Left renal pelvis (tissue), 4 donors: ENCODE measurements at regions not wholly inside any gene's neighbourhood (a gene's known extent, or its start where the extent isn't known, plus 50 kb on each side); places are given as distances from the start of the nearest gene placed in this dataset.

Experiments
- DNase-seq, 4 donors: peaks; one replicate each; pipeline ENCODE4 v3.0.0-alpha.2; 2013; ENCODE audit warnings: low read depth in 4 of 4, low spot score in 3 of 4

DNA sequence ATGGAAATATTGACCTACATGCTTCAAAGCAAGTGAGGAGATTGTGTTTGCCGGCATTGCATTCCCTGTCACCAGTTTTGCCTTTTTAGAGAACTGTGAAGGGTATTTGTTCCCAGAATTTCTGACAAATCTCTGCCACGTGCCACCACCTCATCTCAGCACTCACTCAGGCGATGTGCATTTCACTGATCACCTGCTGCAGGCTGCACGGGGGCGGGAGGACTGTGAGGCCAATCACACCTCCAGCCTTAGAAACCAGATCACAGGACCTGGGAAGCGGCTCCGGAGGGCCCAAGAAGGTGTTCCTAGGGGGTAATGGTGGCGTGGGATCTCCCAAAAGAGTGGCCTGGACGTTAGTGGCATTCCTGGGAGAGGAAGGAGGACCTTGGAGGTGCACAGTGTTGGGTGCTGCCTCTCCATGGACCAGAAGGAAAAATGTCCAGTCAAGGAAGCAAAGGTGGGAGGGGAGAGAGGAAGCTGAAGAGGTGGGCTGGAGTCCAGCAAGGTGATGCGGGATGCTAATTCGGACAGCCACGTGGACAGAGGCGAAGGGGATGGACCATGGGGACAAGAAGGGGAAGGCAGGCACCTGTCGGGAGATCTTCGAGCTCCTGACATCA lies 63.6 kb upstream of the OLFM1 start:
- DNase-seq: no peak

DNA sequence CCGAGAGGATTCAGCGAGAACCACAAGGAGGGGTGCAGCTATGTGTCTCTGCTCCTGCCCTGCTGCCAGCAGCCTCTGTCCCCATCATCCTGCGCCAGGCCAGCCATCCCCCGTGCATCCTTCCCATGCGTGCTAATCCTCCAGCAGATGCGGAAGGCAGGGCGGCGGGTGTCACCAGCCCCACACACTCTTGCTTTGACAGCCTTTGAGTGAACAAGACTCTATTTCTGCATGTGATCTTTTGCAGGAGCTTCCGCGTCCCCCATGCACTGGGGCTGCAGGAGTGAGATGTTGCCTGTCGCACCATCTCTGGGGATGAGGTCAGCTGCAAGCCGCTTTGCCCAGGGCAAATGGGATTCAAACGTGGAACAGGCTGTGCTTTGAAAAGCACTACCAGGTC lies 58.0 kb upstream of the OLFM1 start:
- no peak for DNase-seq

DNA sequence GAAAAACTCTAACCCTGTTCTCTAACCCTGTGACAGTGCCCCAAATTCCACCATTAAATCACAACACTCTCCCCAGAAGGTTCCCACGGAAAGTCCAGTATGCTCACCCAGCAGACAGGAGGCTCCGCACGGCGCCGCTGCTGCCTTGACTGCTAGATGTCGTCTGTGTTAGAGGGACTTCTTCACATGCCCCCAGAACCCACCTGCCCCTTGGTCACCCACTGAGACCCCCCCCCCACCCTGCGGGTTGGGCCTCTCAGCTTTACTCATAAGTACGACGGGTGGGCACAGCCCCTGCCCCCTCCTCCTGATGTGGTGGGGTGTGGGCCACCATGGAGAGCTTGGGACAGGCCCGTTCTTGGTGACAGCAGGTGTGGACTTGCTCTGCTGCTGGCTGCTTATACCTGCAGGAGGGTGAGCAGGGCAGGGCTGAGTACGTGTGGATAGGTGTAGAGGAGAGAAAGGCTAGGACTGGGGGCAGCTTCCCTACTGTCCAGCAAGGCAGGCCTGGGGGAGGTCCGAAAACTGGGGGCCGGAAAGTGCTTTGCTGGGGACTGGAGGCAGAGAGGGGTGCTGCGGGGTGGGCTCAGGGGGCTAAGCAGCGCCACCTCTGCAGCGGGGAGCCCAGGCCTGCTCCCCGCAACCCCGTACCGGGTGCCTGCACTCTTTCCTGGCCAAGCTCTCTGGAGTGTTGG lies 57.5 kb upstream of the OLFM1 start:
- no peak for DNase-seq

DNA sequence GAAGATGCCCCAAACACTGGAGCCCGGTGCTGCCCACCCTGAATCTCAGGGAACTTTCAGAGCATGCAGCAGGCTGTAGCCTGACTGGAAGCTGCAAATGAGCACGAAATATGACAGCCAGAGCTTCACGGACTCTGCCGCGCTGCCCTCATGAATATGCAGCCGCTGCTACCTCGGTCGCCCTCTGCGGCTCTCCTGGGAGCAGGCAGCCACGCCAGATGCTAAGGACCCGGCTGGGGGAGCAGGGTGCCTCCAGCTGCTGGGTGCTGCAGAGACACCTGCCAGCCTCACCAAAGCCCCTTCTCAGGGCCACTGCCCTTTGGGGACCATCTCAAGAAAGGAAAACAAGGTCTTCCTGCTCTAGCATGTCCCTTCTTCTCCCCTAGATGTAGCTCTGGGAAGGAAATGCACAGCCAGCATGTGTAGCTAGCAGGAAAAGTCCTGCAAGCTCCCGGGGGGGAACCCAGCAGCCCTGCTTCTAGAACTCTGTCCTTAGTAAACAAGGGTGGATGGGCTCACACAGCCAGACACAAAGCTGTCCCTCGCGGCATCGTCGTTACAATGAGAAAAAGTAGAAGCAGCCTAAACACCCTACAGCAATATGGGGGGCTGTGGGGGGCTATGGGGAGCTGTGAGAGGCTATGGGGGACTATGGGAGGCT lies 56.8 kb upstream of the OLFM1 start:
- no peak for DNase-seq

DNA sequence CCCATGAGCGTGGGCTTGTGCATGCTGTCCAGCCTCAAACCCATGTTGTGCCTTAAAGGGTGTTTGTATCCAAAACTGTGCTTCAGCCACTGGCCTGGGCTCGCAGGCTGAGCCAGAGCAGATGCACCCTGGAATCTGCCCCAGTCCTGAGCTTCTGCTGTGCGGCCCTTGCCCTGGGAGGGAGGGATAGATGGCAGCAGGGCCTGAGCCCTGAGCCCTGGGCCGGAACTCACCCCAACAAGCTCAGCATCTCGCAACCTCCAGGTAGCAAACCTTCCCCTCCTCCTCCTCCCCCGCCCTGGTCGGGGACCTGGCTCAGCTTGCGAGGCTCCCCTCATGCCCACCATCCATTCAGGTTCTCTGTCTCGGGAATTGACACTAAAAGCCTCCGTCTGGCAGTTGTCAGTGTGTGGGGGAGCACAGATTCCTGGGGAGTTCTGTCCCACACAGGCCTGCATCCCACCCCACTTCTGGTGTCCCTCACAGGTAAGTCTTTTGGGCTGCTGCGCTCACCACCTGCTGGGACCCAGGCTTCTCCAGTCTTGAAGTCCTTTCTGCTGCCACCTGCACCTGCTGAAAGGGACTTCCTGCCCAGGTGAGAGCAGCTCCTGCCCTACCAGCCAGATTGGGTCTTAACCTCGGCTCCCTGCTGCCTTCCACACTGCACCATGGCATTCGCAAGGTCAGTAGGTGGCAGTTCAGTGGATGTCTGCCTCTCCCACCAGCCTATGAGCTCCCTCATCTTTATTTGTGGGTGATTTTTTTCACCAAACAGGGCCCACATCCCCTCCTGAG lies 55.2 kb upstream of the OLFM1 start:
- DNase-seq: no peak

DNA sequence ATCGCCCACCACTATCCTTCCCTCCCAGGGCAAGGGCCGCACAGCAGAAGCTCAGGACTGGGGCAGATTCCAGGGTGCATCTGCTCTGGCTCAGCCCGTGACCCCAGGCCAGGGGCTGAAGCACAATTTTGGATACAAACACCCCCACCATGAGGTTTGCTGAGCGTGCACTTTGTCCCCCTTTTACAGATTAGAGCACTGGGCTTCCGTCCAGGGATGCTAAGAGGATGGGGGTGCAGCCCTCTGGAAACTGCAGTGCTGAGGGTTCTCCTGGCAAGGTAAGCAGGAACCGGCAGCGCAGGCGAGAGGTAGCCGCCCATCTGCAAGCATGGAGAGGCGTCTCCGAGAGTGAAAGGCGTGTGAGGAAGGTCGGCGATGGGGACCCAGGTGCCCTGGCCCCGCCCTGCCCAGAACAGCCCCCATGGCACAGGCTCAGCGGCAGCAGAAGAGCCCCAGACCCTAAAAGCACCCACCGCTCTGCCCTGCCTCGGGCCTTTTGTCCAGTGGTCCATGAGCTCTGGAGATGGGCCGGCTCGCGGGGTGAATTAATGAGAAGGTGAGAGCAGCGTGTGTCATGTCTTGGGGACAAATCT lies 54.5 kb upstream of the OLFM1 start:
- DNase-seq: no peak

DNA sequence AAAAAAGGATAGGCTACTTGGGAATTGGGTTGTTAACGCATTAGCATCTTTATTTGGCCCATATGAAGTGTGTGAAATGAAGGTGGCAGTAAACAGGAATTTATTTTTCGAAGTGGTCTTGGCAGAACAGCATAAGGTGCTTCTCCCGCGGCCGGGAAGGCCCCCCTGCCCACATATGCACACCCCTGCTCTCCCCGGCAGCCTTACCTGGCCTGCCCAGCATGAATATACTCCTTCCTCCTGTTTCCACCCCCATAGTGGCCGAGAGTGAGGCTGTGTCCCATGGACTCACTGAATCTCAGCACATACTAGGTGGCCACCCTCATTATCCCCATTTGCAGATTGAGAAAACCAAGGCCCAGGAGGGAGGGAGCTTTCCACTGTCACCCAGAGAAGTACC lies 54.0 kb upstream of the OLFM1 start:
- no peak for DNase-seq

DNA sequence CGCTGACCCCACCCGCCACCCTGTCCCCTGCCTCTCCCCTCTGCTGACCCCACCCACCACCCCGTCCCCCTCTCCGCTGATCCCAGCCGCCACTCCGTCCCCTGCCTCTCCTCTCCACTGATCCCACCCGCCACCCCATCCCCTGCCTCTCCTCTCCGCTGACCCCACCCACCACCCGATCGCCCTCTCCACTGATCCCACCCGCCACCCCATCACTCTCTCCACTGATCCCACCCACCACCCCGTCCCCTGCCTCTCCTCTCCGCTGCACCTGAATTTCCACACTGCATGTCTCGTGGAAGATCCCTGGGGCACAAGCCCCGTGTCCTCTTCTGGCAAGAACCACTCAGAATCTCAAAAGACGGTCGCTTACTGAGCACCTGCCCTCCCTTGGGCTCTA lies 53.4 kb upstream of the OLFM1 start:
- DNase-seq: no peak

DNA sequence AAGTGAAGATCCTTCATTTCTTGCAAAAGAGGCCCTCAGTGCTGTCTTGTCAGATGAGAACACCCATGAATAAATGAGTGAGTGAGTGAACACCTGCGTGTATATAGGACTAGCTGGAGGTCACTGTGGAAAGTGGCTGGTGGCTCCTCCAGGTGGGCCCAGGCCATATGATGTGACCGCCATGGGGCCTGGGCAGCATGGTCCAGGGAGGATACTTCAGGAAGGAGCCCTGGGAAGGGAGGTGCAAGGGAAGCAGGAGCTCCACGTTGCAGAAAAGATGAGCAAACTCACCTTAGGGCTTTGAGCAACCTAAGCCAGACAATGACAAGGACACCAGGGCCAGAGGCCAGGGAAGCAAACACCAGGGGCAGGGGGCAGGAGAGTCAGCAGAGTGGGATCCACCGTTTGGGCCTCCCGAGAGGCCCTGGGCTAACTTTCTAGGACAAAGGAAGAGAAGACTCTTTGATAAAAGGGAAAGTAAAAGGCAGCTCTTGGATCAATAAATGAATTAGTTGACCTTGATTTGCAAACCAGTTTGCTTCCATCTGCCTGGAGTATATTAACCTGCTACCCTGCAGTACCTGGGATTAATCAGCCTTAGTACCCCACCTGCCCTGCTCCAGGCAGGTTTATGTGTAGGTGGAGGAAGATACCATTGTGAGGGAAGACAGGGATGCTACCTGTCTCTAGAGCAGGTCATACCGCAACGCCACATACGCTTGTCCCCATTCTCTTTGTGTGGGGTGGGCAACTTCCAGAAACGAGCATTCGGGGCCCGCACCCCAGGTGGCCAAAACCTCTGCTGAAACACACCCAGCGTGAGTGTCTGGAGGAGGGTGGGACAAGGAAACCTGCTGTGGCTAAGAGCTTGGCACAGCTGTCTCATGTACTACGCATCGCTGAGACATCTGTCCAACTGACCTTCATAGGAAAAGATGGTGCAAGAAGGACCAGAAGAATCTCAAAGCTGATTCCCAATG lies 51.4 kb upstream of the OLFM1 start:
- DNase-seq: no peak

DNA sequence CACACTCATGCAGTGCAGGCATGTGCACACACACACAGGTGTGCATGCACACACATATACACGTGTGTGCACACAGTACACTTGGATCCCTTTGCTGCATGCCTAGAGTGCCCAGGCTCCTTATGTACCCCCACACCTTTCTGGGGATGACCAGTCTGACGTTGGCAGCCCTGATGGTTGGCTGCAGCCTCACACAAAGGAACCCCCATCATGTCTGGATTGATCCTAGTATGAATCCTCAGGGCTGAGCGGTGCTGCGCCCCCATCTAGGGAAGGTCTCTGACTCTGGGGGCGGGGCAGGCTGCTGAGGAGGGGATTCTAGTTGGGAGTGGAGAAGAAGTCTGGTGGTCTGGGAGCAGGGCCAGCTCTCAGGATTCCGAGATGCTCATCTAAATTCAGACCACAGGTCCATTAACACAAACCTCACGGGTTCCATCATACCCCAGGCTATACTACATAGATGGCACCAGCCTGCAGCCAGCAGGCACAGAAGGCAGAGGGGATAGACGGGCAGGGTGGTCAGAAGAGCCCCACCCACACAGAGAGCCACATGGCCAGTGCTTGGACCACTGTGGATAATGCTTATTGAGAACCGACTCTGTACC lies 50.5 kb upstream of the OLFM1 start:
- DNase-seq: no peak

DNA sequence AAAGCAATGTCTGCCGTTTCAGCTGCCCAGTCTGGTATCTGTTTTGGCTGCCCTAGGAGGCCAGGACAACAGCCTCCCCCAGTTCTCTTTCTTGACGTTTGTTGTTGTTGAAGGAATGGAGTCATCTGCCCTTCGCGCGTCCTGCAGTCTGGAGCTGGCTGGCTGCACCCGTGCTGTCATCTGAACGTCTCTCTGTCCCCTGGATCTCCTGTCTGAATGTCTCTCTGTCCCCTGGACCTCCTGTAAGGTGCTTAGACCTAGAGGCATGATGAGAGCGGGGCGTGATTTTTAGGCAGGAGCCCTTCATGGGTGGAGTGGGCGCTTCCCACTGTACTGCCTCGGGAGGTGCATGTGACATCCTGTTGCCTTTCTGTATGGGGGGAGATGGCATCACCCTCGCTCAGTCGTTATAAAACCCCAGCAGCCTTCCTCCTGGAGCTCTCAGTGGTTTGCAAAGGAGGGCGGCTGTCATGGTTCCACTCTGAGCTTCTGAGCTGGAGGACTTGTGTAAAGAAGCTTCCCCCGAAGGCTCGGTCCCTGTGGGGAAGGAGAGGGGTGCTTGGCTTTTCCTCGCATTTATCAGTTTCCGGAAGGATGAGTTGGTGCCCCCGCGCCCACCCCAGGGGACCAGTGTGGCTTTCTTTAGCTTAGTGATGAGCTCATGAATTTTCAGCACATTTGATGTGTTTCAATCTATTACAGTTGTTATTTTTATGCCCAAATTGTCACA lies 49.8 kb upstream of the OLFM1 start:
- no peak for DNase-seq
